Right atrium auricular region (tissue), 2 donors: ENCODE measurements at regions not wholly inside any gene's neighbourhood (a gene's known extent, or its start where the extent isn't known, plus 50 kb on each side); places are given as distances from the start of the nearest gene placed in this dataset.

Experiments
- DNase-seq: peaks from one replicate; pipeline ENCODE4 v3.0.0-alpha.2; 2019; ENCODE audit warnings: low spot score
- H3K27ac ChIP-seq, 2 donors: fragments of 200-600 bp; sonication (generic); 1 replicate in 1 of 2; 2 replicates in 1 of 2; pipeline ENCODE4 v1.5.1; 2016 to 2019
- H3K27me3 ChIP-seq, 2 donors: fragments of 200-600 bp; sonication (generic); one replicate each; pipeline versions ENCODE4 v1.5.1 to v1.6.0; 2017 to 2019
- H3K36me3 ChIP-seq: fragments of 200-600 bp; sonication (generic); one replicate; pipeline ENCODE4 v1.5.1; 2016
- H3K4me1 ChIP-seq, 2 donors: fragments of 200-600 bp; sonication (generic); one replicate each; pipeline versions ENCODE4 v1.5.1 to v1.6.0; 2017 to 2019
- H3K4me3 ChIP-seq, 2 donors: fragments of 200-600 bp; sonication (generic); 1 replicate in 1 of 2; 2 replicates in 1 of 2; pipeline ENCODE4 v1.5.1; 2017 to 2019; ENCODE audit warnings: mild to moderate bottlenecking in 1 of 2, moderate library complexity in 1 of 2
- H3K9me3 ChIP-seq, 2 donors: fragments of 200-600 bp; sonication (generic); one replicate each; pipeline ENCODE4 v1.5.1; 2019
- CTCF ChIP-seq, 2 donors: fragments of 200-600 bp; sonication (generic); IDR thresholded peaks; one replicate each; pipeline ENCODE4 v1.5.1; 2019; ENCODE audit warnings: antibody characterized with exemption in 2 of 2

- no peak overlapping the region for H3K4me3 ChIP-seq
- no peaks in the 10 kb centered on the region for H3K36me3 ChIP-seq
- H3K9me3 ChIP-seq, result no peaks in the 10 kb centered on the region
- H3K4me1 ChIP-seq, result no peaks in the 10 kb centered on the region
- DNase-seq, result no peak
- H3K27me3 ChIP-seq, result no peaks in the 10 kb centered on the region
- no peak for TF ChIP-seq CTCF (IDR thresholded peaks at IDR 0.05)
- H3K27ac ChIP-seq, result no peak overlapping the region
Observed at GRCh38 chr1:29546496-29546895, 310.2 kb downstream of the PTPRU start.

- H3K9me3 ChIP-seq, result no peaks in the 10 kb centered on the region
- no peaks in the 10 kb centered on the region for H3K4me1 ChIP-seq
- H3K27me3 ChIP-seq, result no peaks in the 10 kb centered on the region
- H3K27ac ChIP-seq, result no peak overlapping the region
- DNase-seq, result no peak
- no peak overlapping the region for H3K4me3 ChIP-seq
- H3K36me3 ChIP-seq, result no peaks in the 10 kb centered on the region
- TF ChIP-seq CTCF (IDR thresholded peaks at IDR 0.05), result no peak
Observed at GRCh38 chr1:29544406-29544805, 308.1 kb downstream of the PTPRU start.

GRCh38 chr1:29543586-29543985, 307.3 kb downstream of the PTPRU start:
- Histone ChIP-seq H3K4me3 (no peak overlapping the region), H3K36me3 (no peaks in the 10 kb centered on the region), H3K9me3 (no peaks in the 10 kb centered on the region), H3K4me1 (no peaks in the 10 kb centered on the region), H3K27me3 (no peaks in the 10 kb centered on the region), H3K27ac (no peak overlapping the region)
- no peak for TF ChIP-seq CTCF (IDR thresholded peaks at IDR 0.05)
- DNase-seq, result no peak

- Histone ChIP-seq H3K36me3 (no peaks in the 10 kb centered on the region), H3K4me1 (no peaks in the 10 kb centered on the region), H3K4me3 (no peak overlapping the region), H3K27me3 (no peaks in the 10 kb centered on the region), H3K27ac (no peak overlapping the region), H3K9me3 (no peaks in the 10 kb centered on the region)
- no peak for DNase-seq
- TF ChIP-seq CTCF (IDR thresholded peaks at IDR 0.05), result no peak
Observed at GRCh38 chr1:29542548-29542947, 306.2 kb downstream of the PTPRU start.

- Histone ChIP-seq H3K27me3 (no peaks in the 10 kb centered on the region), H3K4me3 (no peak overlapping the region), H3K4me1 (no peaks in the 10 kb centered on the region), H3K9me3 (no peaks in the 10 kb centered on the region), H3K36me3 (no peaks in the 10 kb centered on the region), H3K27ac (no peak overlapping the region)
- DNase-seq, result no peak
- TF ChIP-seq CTCF (IDR thresholded peaks at IDR 0.05), result no peak
Observed at GRCh38 chr1:29541631-29542030, 305.3 kb downstream of the PTPRU start.

GRCh38 chr1:29540801-29541357, 304.6 kb downstream of the PTPRU start:
- Histone ChIP-seq H3K4me1 (no peaks in the 10 kb centered on the region), H3K27ac (no peak overlapping the region), H3K9me3 (no peaks in the 10 kb centered on the region), H3K4me3 (no peak overlapping the region), H3K36me3 (no peaks in the 10 kb centered on the region), H3K27me3 (no peaks in the 10 kb centered on the region)
- no peak for TF ChIP-seq CTCF (IDR thresholded peaks at IDR 0.05)
- DNase-seq, result no peak
